GM12892 (cell line): ENCODE measurements at regions not wholly inside any gene's neighbourhood (a gene's known extent, or its start where the extent isn't known, plus 50 kb on each side); places are given as distances from the start of the nearest gene placed in this dataset.

Experiments used
- POLR2A ChIP-seq: IDR thresholded peaks from 2 replicates; pipeline ENCODE4 v1.6.1; 2011; ENCODE audit warnings: low read depth, low read length, control low read depth
- POLR2AphosphoS5 ChIP-seq: IDR thresholded peaks from 2 replicates; pipeline ENCODE4 v1.6.1; 2011; ENCODE audit warnings: low read depth, low read length, control low read depth
- TAF1 ChIP-seq: IDR thresholded peaks from 2 replicates; pipeline ENCODE4 v1.6.1; 2011; ENCODE audit warnings: low read depth, mild to moderate bottlenecking, control low read depth, low read length, borderline replicate concordance

DNA sequence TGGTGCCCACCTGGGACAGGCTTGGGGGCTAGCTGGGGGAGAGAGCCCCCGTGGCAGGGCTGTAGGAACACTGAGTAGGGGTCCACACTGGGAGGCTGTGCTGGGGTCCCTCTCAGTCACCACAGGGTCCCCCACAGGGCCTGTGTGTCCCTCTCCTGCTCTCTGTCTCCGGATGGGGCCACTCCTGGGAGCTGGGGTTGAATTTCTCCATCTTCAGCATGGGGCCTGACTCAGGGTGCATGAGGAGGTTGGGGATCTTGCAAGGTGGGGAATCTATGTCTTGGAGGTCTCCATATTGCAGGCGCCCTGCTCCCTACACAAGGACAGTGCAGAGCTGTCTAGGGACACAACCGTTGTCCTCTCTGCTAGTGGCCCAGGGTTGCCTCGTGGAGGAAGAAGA lies 78.7 kb upstream of the HDAC4 start:
- TF ChIP-seq POLR2A (no peak), POLR2AphosphoS5 (no peak), TAF1 (no peak)
